ENCODE measurements at regions not wholly inside any gene's neighbourhood (a gene's known extent, or its start where the extent isn't known, plus 50 kb on each side); places are given as distances from the start of the nearest gene placed in this dataset.

GRCh38 chr2:236928380-236929037, 157.2 kb upstream of the COPS8 start:
- H3K4me1 ChIP-seq (ENCODE audit: low read depth), result no peaks in the 10 kb centered on the region
- H3K9me3 ChIP-seq, result no peaks in the 10 kb centered on the region
- ATAC-seq (peak; percentile 54), DNase-seq (no peak)
- TF ChIP-seq, protein P1, sequence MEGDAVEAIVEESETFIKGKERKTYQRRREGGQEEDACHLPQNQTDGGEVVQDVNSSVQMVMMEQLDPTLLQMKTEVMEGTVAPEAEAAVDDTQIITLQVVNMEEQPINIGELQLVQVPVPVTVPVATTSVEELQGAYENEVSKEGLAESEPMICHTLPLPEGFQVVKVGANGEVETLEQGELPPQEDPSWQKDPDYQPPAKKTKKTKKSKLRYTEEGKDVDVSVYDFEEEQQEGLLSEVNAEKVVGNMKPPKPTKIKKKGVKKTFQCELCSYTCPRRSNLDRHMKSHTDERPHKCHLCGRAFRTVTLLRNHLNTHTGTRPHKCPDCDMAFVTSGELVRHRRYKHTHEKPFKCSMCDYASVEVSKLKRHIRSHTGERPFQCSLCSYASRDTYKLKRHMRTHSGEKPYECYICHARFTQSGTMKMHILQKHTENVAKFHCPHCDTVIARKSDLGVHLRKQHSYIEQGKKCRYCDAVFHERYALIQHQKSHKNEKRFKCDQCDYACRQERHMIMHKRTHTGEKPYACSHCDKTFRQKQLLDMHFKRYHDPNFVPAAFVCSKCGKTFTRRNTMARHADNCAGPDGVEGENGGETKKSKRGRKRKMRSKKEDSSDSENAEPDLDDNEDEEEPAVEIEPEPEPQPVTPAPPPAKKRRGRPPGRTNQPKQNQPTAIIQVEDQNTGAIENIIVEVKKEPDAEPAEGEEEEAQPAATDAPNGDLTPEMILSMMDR (IDR thresholded peaks at IDR 0.05), result no peak
- H3K36me3 ChIP-seq (ENCODE audit: low read depth), result no peaks in the 10 kb centered on the region
- H3K4me3 ChIP-seq, result no peak overlapping the region
- intact Hi-C loops (cut with DNase I, micrococcal nuclease), result no loop called here

DNA sequence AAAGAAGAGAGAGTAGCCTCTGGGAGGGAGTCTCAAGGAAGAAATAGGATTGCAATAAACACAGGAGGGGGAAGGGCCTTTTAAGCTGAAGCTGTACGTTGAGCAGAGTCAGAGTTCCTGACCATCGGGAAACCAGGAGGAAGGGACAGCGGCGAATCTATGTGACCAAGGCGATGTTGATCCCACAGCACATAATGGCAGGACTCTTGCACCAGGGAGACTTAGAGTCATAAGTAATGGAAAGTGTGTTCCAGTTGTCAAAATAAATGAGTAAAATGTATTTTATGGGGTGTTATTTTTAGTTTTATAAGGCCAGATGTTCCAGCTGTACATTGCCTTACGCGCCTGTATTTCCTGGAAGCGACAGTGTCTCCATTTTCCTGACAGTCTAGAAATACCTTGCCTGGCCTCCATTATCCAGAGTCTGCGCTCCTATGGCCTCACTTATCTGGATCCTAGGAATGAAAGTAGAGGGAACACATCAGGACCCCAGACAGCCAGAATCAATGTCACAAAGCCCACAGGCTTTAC, 152.8 kb upstream of the COPS8 start:
- intact Hi-C loops (cut with DNase I, micrococcal nuclease), result no loop called here
- ATAC-seq, result no peak
- Histone ChIP-seq H3K4me3 (no peak overlapping the region), H3K36me3 (ENCODE audit: low read depth) (no peaks in the 10 kb centered on the region), H3K9me3 (no peaks in the 10 kb centered on the region), H3K4me1 (ENCODE audit: low read depth) (no peaks in the 10 kb centered on the region)
- no peak for DNase-seq
- TF ChIP-seq, protein P1 (IDR thresholded peaks at IDR 0.05), result no peak

DNA sequence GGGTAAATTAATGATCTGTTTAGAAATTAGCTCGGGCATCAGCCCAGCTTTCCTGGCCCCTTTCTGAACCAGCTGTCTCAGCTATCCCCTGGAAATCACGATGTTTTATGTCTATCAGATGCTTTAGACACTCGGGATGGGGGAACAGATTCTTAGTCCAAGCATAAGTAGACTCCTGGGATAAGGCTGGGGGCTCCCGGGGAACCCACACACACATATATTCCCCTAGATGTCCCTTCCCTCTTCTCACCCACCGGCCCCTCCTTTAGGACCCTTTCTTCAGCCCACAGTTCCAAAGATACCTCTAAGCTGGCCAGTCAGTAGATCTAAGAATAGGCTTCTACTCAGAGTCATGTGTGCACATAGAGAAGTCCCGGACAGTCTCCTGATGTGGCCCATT, 151.5 kb upstream of the COPS8 start:
- Histone ChIP-seq H3K9me3 (no peaks in the 10 kb centered on the region), H3K4me1 (ENCODE audit: low read depth) (no peaks in the 10 kb centered on the region), H3K4me3 (no peak overlapping the region), H3K36me3 (ENCODE audit: low read depth) (no peaks in the 10 kb centered on the region)
- TF ChIP-seq, protein P1 (IDR thresholded peaks at IDR 0.05), result no peak
- DNase-seq (no peak), ATAC-seq (no peak)
- intact Hi-C loops (cut with DNase I, micrococcal nuclease), result no loop called here

GRCh38 chr2:236934656-236935055, 151.0 kb upstream of the COPS8 start:
- intact Hi-C loops (cut with DNase I, micrococcal nuclease), result no loop called here
- TF ChIP-seq, protein P1 (IDR thresholded peaks at IDR 0.05), result no peak
- no peaks in the 10 kb centered on the region for H3K36me3 ChIP-seq (ENCODE audit: low read depth)
- H3K9me3 ChIP-seq, result no peaks in the 10 kb centered on the region
- no peak for DNase-seq
- no peak overlapping the region for H3K4me3 ChIP-seq
- H3K4me1 ChIP-seq (ENCODE audit: low read depth), result no peaks in the 10 kb centered on the region
- no peak for ATAC-seq

GRCh38 chr2:236935083-236935482, 150.6 kb upstream of the COPS8 start:
- intact Hi-C loops (cut with DNase I, micrococcal nuclease), result no loop called here
- TF ChIP-seq, protein P1 (IDR thresholded peaks at IDR 0.05), result no peak
- DNase-seq (no peak), ATAC-seq (no peak)
- Histone ChIP-seq H3K9me3 (no peaks in the 10 kb centered on the region), H3K4me1 (ENCODE audit: low read depth) (no peaks in the 10 kb centered on the region), H3K36me3 (ENCODE audit: low read depth) (no peaks in the 10 kb centered on the region), H3K4me3 (no peak overlapping the region)

Measured in mucosa of descending colon (tissue), 3 donors.